ENCODE measurements at regions not wholly inside any gene's neighbourhood (a gene's known extent, or its start where the extent isn't known, plus 50 kb on each side); places are given as distances from the start of the nearest gene placed in this dataset.

GRCh38 chr2:70036290-70036689 is 51.0 kb upstream of the PCBP1 start:
- DNase-seq (ENCODE audit: low read depth) = no peak

DNA sequence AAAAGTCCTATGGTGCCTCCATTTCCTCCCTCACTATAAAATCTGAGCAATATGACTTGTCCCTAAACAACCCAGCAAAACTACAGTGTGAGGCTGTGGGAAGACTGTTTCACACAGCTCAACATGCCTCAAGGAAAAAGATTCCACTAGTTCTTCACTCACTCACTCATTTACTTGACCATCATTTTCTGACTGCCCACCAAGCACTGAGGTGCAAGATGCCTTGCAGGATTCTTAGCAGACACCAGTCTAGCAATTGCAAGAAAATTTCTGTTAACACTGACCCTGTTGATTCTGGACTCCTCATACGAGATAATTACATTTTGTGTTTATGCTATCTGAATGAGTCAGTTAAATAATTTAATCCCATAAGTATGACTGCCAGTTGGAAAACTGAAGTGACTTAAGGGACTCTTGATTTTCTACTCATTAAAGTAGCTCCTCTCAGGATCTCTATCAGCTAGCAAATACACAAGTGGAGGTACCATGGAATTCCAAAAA is 51.9 kb upstream of the PCBP1 start:
- no peak for DNase-seq (ENCODE audit: low read depth)

DNA sequence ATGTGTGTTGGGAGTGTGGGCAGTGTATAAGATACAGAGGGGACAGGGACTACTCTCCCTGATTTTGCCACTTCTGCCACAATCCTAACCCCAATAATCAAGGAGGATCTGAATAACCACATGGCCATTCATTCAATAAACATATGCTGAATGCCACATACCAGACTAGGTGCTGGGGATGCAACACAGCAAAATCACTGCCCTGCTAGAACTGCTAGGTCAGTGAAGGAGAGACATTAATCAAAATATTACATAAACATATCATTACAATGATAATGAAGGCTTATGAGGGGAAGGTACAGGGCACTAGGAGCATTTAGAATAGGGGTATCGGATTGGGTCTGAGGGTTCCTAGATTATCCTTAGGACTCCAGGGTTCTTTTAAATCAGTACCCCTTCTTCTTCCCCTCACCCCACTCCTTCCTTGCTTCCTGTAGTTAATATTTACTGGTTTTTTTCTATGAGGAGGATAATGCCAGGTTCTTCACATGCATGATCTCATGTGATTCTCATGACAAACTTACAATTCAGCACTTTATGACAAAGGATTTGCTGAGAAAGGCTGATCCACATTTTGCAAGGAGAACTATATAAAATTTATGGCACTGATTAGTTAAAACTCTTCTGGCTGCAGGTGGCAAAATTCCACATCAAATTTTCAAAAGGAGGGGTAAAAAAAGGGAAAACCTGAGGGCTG is 56.4 kb upstream of the PCBP1 start:
- no peak for DNase-seq (ENCODE audit: low read depth)

DNA sequence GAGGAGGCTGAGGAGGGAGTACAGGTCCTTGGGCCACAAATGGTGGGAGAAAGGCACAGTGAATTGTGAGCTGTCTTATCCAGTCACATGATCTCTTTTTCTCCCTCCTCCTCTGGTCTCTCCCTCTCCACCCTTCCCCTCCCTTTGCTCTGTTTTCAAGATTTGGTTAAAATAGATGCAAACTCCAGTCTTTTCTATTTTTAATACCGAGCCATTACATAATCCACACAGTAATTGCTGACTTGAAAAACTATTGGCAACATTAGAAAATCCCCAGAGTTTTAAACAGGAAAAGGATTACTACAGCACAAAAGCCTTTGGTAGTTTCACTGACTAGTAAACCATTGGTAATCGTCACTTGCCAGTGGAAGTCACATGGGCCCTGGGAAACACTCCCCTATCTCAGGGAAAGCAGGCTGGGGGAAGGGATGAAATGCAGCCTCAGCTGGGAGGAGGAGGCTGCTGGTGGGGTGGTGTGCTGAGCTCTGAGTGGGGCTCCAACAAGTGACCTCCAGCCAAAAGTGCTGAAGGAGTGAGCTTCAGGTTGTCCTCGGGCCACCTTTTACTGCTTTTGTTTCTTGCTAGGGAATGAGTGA is 57.4 kb upstream of the PCBP1 start:
- peak; percentile 57 for DNase-seq (ENCODE audit: low read depth)

DNA sequence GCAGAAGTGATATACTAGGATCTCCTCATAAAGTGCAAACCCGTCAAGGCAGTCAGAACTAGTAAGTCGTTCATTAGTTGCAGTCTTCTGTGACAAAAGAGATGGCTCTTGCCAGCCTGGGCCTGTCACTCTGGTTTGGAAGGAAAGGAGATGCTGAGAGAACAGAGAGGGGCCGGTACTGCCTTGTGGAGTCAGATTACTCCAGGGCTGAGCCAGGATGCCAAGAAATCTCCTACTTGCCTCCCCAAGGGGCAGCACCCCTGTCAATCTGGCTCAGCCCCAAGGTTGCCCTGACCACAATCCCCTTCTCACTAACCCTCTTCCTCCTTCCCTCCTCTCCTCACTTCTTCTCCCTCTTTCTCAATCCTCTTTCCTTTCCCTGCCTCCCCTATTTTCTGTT is 62.9 kb upstream of the ASPRV1 start:
- DNase-seq (ENCODE audit: low read depth) = peak; percentile 17

GRCh38 chr2:70019096-70019495 is 57.7 kb upstream of the ASPRV1 start:
- no peak for DNase-seq (ENCODE audit: low read depth)

DNA sequence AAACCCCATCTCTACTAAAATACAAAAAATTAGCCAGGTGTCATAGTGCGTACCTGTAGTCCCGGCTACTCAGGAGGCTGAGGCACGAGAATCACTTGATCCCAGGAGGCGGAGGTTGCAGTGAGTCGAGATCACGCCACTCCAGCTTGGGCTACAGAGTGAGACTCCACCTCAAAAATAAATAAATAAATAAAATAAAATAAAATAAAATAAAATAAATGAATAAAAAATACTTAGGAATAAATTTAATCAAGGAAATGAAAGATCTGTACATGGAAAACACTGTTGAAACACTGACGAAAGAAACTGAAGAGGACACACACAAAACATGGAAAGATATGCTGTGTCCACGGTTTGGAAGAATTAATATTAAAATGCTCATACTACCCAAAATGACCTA is 56.5 kb upstream of the ASPRV1 start:
- no peak for DNase-seq (ENCODE audit: low read depth)

DNA sequence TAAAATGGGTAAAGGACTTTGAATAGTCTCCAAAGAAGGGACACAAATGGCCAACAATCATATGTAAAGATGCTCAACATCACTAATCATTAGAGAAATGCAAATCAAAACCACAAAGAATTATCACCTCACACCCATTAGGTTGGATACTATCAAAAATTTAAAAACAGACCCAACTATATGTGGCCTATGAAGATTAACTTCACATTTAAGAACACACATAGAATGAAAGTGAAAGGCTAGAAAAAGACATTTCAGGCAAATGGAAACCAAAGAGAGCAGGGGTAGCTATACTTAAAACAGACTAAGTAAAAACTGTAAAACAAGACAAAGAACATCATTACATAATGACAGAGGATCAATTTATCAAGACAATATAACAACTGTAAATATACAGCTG is 53.5 kb upstream of the ASPRV1 start:
- DNase-seq (ENCODE audit: low read depth) = no peak

GRCh38 chr2:70012887-70013286 is 51.5 kb upstream of the ASPRV1 start:
- DNase-seq (ENCODE audit: low read depth) = no peak

DNA sequence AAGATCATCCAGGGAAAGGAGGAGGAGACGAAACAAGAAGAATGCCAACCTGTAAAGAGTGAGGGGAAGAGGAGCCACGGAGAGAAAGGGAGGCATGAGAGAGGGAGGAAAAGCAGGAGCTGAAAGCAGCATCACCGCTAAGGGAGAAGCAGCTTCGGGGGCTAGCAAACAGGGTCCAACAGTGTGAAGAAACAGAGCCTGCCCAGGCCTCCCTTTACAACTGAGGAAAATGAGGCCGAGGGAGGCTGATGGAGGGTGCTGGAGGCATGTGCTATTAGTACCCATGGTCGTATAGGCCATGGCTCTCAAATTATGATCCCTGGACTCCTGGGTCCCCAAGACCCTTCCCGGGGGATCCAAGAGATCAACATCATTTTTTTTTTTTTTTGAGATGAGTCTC is 50.4 kb upstream of the ASPRV1 start:
- DNase-seq (ENCODE audit: low read depth) = no peak

DNA sequence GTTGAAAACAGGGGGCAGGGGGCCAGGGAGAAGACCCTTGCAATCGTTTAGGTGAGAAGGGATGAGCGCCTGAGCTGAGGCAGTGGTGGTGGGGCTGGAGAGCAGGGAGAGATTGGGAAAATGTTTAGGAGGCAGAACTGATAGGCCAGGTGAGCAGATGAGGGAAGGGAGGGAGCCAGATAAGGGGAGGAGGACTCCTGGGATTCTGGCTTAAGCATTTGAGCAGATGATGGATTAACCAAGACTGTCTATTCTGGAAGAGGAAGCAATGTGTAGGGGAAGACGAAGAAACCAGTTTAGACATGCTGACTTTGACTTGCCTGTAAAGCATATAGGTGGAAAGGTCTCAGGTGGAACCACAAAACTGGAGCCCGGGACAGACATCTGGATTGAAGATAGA is 49.9 kb upstream of the ASPRV1 start:
- no peak for DNase-seq (ENCODE audit: low read depth)

Data from myocyte (in vitro differentiated cells).